BLaER1 treated with 17β-estradiol and CSF1 and Interleukin-3, amounts not matched to agents 10 nM and 100 nM (cell line): ENCODE measurements at regions not wholly inside any gene's neighbourhood (a gene's known extent, or its start where the extent isn't known, plus 50 kb on each side); places are given as distances from the start of the nearest gene placed in this dataset.

Source experiments
- H3K27ac ChIP-seq, 11 experiments: shearing (Covaris generic); formaldehyde crosslinking; 2 replicates each; pipeline ENCODE4 v1.8.1; 2022
- H3K27me3 ChIP-seq, 11 experiments: shearing (Covaris generic); formaldehyde crosslinking; 2 replicates each; pipeline ENCODE4 v1.8.1; 2022
- H3K36me3 ChIP-seq, 11 experiments: shearing (Covaris generic); formaldehyde crosslinking; 2 replicates each; pipeline ENCODE4 v1.8.1; 2022
- H3K4me1 ChIP-seq, 10 experiments: shearing (Covaris generic); formaldehyde crosslinking; 2 replicates each; pipeline ENCODE4 v1.8.1; 2022
- H3K4me2 ChIP-seq, 11 experiments: shearing (Covaris generic); formaldehyde crosslinking; 2 replicates each; pipeline ENCODE4 v1.8.1; 2022
- H3K4me3 ChIP-seq, 10 experiments: shearing (Covaris generic); formaldehyde crosslinking; 2 replicates each; pipeline ENCODE4 v1.8.1; 2022
- H3K9ac ChIP-seq, 11 experiments: shearing (Covaris generic); formaldehyde crosslinking; 2 replicates each; pipeline ENCODE4 v1.8.1; 2022
- H3K9me3 ChIP-seq, 11 experiments: shearing (Covaris generic); formaldehyde crosslinking; replicated peaks in 1 of 11; 2 replicates each; pipeline ENCODE4 v1.8.1; 2022
- H4K20me1 ChIP-seq, 11 experiments: shearing (Covaris generic); formaldehyde crosslinking; 2 replicates each; pipeline ENCODE4 v1.8.1; 2022
- Cebpa-rat ChIP-seq, 11 experiments: shearing (Covaris generic); IDR thresholded peaks; 2 replicates each; pipeline ENCODE4 v1.8.1; 2022

GRCh38 chr13:88314496-88314895 is 643.3 kb downstream of the SLITRK5 start:
- H3K36me3 ChIP-seq, result no peaks in the 10 kb centered on the region
- H3K4me2 ChIP-seq, result no peak overlapping the region
- H3K27me3 ChIP-seq, result no peaks in the 10 kb centered on the region
- H3K4me3 ChIP-seq, result no peak overlapping the region
- no peaks in the 10 kb centered on the region for H3K4me1 ChIP-seq
- no peak overlapping the region for H3K27ac ChIP-seq
- H3K9ac ChIP-seq, result no peak overlapping the region
- H4K20me1 ChIP-seq, result no peaks in the 10 kb centered on the region
- TF ChIP-seq Cebpa-rat (IDR thresholded peaks at IDR 0.05), result no peak
- no peaks in the 10 kb centered on the region for H3K9me3 ChIP-seq

GRCh38 chr13:88329066-88329465 is 657.9 kb downstream of the SLITRK5 start:
- no peak for TF ChIP-seq Cebpa-rat (IDR thresholded peaks at IDR 0.05)
- H3K27ac ChIP-seq, result no peak overlapping the region
- H3K27me3 ChIP-seq, result no peaks in the 10 kb centered on the region
- H3K4me2 ChIP-seq, result no peak overlapping the region
- no peak overlapping the region for H3K9ac ChIP-seq
- no peaks in the 10 kb centered on the region for H4K20me1 ChIP-seq
- H3K4me3 ChIP-seq, result no peak overlapping the region
- H3K9me3 ChIP-seq, result peaks cover 6 to 12% (median 10%) of the 10 kb centered on the region in 11 experiments; a peak in 17 of 22 replicates
- H3K4me1 ChIP-seq, result no peaks in the 10 kb centered on the region
- no peaks in the 10 kb centered on the region for H3K36me3 ChIP-seq

GRCh38 chr13:88339271-88339741 is 668.1 kb downstream of the SLITRK5 start:
- Histone ChIP-seq H4K20me1 (no peaks in the 10 kb centered on the region), H3K36me3 (no peaks in the 10 kb centered on the region), H3K27me3 (no peaks in the 10 kb centered on the region), H3K4me2 (no peak overlapping the region), H3K27ac (no peak overlapping the region), H3K4me3 (no peak overlapping the region), H3K9me3 (peaks cover 0 to 16% (median 2%) of the 10 kb centered on the region in 11 experiments; a peak in 10 of 22 replicates), H3K4me1 (no peaks in the 10 kb centered on the region), H3K9ac (no peak overlapping the region)
- TF ChIP-seq Cebpa-rat (IDR thresholded peaks at IDR 0.05), result no peak

GRCh38 chr13:88345171-88345847 is 674.1 kb downstream of the SLITRK5 start:
- no peaks in the 10 kb centered on the region for H3K27me3 ChIP-seq
- peaks cover 10 to 32% (median 16%) of the 10 kb centered on the region in 11 experiments; a peak in 20 of 22 replicates for H3K9me3 ChIP-seq
- no peak for TF ChIP-seq Cebpa-rat (IDR thresholded peaks at IDR 0.05)
- no peaks in the 10 kb centered on the region for H4K20me1 ChIP-seq
- H3K27ac ChIP-seq, result no peak overlapping the region
- H3K36me3 ChIP-seq, result no peaks in the 10 kb centered on the region
- no peaks in the 10 kb centered on the region for H3K4me1 ChIP-seq
- H3K9ac ChIP-seq, result no peak overlapping the region
- no peak overlapping the region for H3K4me3 ChIP-seq
- no peak overlapping the region for H3K4me2 ChIP-seq

GRCh38 chr13:88360761-88361160 is 689.6 kb downstream of the SLITRK5 start:
- TF ChIP-seq Cebpa-rat (IDR thresholded peaks at IDR 0.05), result no peak
- Histone ChIP-seq H3K27me3 (no peaks in the 10 kb centered on the region), H3K4me2 (no peak overlapping the region), H3K4me1 (no peaks in the 10 kb centered on the region), H3K9me3 (no peaks in the 10 kb centered on the region), H3K9ac (no peak overlapping the region), H3K4me3 (no peak overlapping the region), H3K36me3 (no peaks in the 10 kb centered on the region), H3K27ac (no peak overlapping the region), H4K20me1 (no peaks in the 10 kb centered on the region)

- Histone ChIP-seq H3K9me3 (peaks cover 3 to 12% (median 10%) of the 10 kb centered on the region in 11 experiments; a peak in 15 of 22 replicates), H4K20me1 (no peaks in the 10 kb centered on the region), H3K27me3 (no peaks in the 10 kb centered on the region), H3K4me2 (no peak overlapping the region), H3K4me1 (no peaks in the 10 kb centered on the region), H3K27ac (no peak overlapping the region), H3K36me3 (no peaks in the 10 kb centered on the region), H3K4me3 (no peak overlapping the region), H3K9ac (no peak overlapping the region)
- TF ChIP-seq Cebpa-rat (IDR thresholded peaks at IDR 0.05), result no peak
Measured at GRCh38 chr13:88369866-88370265, 698.7 kb downstream of the SLITRK5 start.

GRCh38 chr13:88376760-88377388 is 705.7 kb downstream of the SLITRK5 start:
- Histone ChIP-seq H3K9me3 (peaks cover 3 to 12% (median 10%) of the 10 kb centered on the region in 11 experiments; a peak in 15 of 22 replicates), H3K4me3 (no peak overlapping the region), H3K36me3 (no peaks in the 10 kb centered on the region), H3K27ac (no peak overlapping the region), H3K4me1 (no peaks in the 10 kb centered on the region), H4K20me1 (no peaks in the 10 kb centered on the region), H3K27me3 (no peaks in the 10 kb centered on the region), H3K9ac (no peak overlapping the region), H3K4me2 (no peak overlapping the region)
- no peak for TF ChIP-seq Cebpa-rat (IDR thresholded peaks at IDR 0.05)

GRCh38 chr13:88377852-88378251 is 706.7 kb downstream of the SLITRK5 start:
- Histone ChIP-seq H3K4me3 (no peak overlapping the region), H3K27ac (no peak overlapping the region), H3K36me3 (no peaks in the 10 kb centered on the region), H3K4me2 (no peak overlapping the region), H3K9me3 (peaks cover 3 to 12% (median 10%) of the 10 kb centered on the region in 11 experiments; a peak in 15 of 22 replicates), H3K9ac (no peak overlapping the region), H3K4me1 (no peaks in the 10 kb centered on the region), H3K27me3 (no peaks in the 10 kb centered on the region), H4K20me1 (no peaks in the 10 kb centered on the region)
- TF ChIP-seq Cebpa-rat (IDR thresholded peaks at IDR 0.05), result no peak

- Histone ChIP-seq H3K4me2 (no peak overlapping the region), H3K4me1 (no peaks in the 10 kb centered on the region), H3K36me3 (no peaks in the 10 kb centered on the region), H3K27ac (no peak overlapping the region), H4K20me1 (no peaks in the 10 kb centered on the region), H3K4me3 (no peak overlapping the region), H3K9me3 (no peaks in the 10 kb centered on the region), H3K27me3 (no peaks in the 10 kb centered on the region), H3K9ac (no peak overlapping the region)
- no peak for TF ChIP-seq Cebpa-rat (IDR thresholded peaks at IDR 0.05)
Measured at GRCh38 chr13:88384542-88384941, 713.4 kb downstream of the SLITRK5 start.

- H4K20me1 ChIP-seq, result no peaks in the 10 kb centered on the region
- no peak overlapping the region for H3K27ac ChIP-seq
- H3K4me2 ChIP-seq, result no peak overlapping the region
- no peaks in the 10 kb centered on the region for H3K9me3 ChIP-seq
- H3K9ac ChIP-seq, result no peak overlapping the region
- no peak overlapping the region for H3K4me3 ChIP-seq
- H3K27me3 ChIP-seq, result no peaks in the 10 kb centered on the region
- H3K36me3 ChIP-seq, result no peaks in the 10 kb centered on the region
- no peak for TF ChIP-seq Cebpa-rat (IDR thresholded peaks at IDR 0.05)
- H3K4me1 ChIP-seq, result no peaks in the 10 kb centered on the region
Measured at GRCh38 chr13:88395804-88396203, 724.6 kb downstream of the SLITRK5 start.
